Endodermal cell (in vitro differentiated cells): ENCODE measurements at regions not wholly inside any gene's neighbourhood (a gene's known extent, or its start where the extent isn't known, plus 50 kb on each side); places are given as distances from the start of the nearest gene placed in this dataset.

Experiments used
- DNase-seq: peaks from one replicate; pipeline ENCODE4 v3.0.0-alpha.2; 2017
- H3K27ac ChIP-seq: 2 replicates; pipeline ENCODE4 v1.5.1; 2013; ENCODE audit warnings: mild to moderate bottlenecking, low read depth, low read length, moderate library complexity
- H3K27me3 ChIP-seq: 2 replicates; pipeline ENCODE4 v1.6.1; 2013; ENCODE audit warnings: mild to moderate bottlenecking, low read length, moderate library complexity; ENCODE audit not compliant: insufficient read depth, control insufficient read depth, poor library complexity, severe bottlenecking
- H3K36me3 ChIP-seq: 2 replicates; pipeline ENCODE4 v1.7.0; 2013; ENCODE audit warnings: mild to moderate bottlenecking, low read length, moderate library complexity; ENCODE audit not compliant: control insufficient read depth, insufficient read depth
- H3K4me1 ChIP-seq: one replicate; pipeline ENCODE4 v1.7.0; 2013; ENCODE audit warnings: low read length; ENCODE audit not compliant: control insufficient read depth, insufficient read depth
- H3K4me3 ChIP-seq: 2 replicates; pipeline ENCODE4 v1.5.1; 2013; ENCODE audit warnings: mild to moderate bottlenecking, low read length, moderate library complexity
- H3K9ac ChIP-seq: 2 replicates; pipeline ENCODE4 v1.6.1; 2013; ENCODE audit warnings: mild to moderate bottlenecking, low read length, moderate library complexity; ENCODE audit not compliant: poor library complexity, severe bottlenecking; ENCODE audit errors: extremely low read depth
- H3K9me3 ChIP-seq: 2 replicates; pipeline ENCODE4 v1.6.1; 2013; ENCODE audit warnings: mild to moderate bottlenecking, low read length, moderate library complexity; ENCODE audit not compliant: control insufficient read depth
- H3K27ac Mint-ChIP-seq: 2 replicates; pipeline ENCODE4 v1.8.0; 2020; ENCODE audit warnings: mixed read lengths
- H3K27me3 Mint-ChIP-seq: 2 replicates; pipeline ENCODE4 v1.8.0; 2021; ENCODE audit warnings: mild to moderate bottlenecking, mixed read lengths; ENCODE audit not compliant: insufficient read depth
- H3K36me3 Mint-ChIP-seq: 2 replicates; pipeline ENCODE4 v1.8.0; 2020; ENCODE audit warnings: low read depth, mixed read lengths
- H3K4me1 Mint-ChIP-seq: 2 replicates; pipeline ENCODE4 v1.8.0; 2020; ENCODE audit warnings: mixed read lengths
- H3K4me3 Mint-ChIP-seq: 2 replicates; pipeline ENCODE4 v1.8.0; 2020; ENCODE audit warnings: mild to moderate bottlenecking, moderate library complexity, mixed read lengths
- H3K9me3 Mint-ChIP-seq: 2 replicates; pipeline ENCODE4 v1.8.0; 2020; ENCODE audit warnings: mild to moderate bottlenecking, mixed read lengths
- WGBS, 2 experiments: methylation state at CpG; one replicate each; pipeline versions ENCODE4 v1.1.5 to v1.1.7; 2013; ENCODE audit warnings: missing lambda C conversion rate in 2 of 2, mixed read lengths in 1 of 2; ENCODE audit not compliant: insufficient coverage in 1 of 2, insufficient read length in 1 of 2; 5-methylcytosine and 5-hydroxymethylcytosine counted together
- TF ChIP-seq, protein P1 (sequence below): fragments of 200-600 bp; sonication (generic); conservative IDR thresholded peaks from 2 replicates; pipeline ENCODE4 v1.5.0; 2021; ENCODE audit warnings: antibody characterized with exemption, mild to moderate bottlenecking

DNA sequence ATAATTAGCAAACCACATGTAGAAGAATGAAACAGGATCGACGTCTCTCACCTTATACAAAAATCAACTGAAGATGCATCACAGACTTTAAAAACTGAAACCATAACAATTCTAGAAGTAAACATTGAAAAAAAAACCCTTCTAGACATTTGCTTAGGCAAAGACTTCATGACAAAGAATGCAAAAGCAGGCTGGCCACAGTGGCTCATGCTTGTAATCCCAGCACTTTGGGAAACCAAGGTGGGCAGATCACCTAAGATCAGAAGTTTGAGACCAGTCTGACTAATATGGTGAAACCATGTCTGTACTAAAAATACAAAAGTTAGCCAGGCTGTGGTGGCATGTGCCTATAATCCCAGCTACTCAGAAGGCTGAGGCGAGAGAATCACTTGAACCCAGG, 1351.7 kb downstream of the MRPL39 start:
- no peaks in the 10 kb centered on the region for H3K27me3 ChIP-seq
- Mint-ChIP-seq H3K27me3 (no peaks in the 10 kb centered on the region), H3K9me3 (peaks cover 36% of the 10 kb centered on the region), H3K27ac (no peak overlapping the region), H3K4me1 (no peaks in the 10 kb centered on the region), H3K36me3 (no peaks in the 10 kb centered on the region), H3K4me3 (no peak overlapping the region)
- WGBS, 2 experiments, result 83 to 88% methylated on average over 1 to 3 of the region's 3 CpGs
- DNase-seq, result no peak
- no peak overlapping the region for H3K4me3 ChIP-seq
- TF ChIP-seq, protein P1, sequence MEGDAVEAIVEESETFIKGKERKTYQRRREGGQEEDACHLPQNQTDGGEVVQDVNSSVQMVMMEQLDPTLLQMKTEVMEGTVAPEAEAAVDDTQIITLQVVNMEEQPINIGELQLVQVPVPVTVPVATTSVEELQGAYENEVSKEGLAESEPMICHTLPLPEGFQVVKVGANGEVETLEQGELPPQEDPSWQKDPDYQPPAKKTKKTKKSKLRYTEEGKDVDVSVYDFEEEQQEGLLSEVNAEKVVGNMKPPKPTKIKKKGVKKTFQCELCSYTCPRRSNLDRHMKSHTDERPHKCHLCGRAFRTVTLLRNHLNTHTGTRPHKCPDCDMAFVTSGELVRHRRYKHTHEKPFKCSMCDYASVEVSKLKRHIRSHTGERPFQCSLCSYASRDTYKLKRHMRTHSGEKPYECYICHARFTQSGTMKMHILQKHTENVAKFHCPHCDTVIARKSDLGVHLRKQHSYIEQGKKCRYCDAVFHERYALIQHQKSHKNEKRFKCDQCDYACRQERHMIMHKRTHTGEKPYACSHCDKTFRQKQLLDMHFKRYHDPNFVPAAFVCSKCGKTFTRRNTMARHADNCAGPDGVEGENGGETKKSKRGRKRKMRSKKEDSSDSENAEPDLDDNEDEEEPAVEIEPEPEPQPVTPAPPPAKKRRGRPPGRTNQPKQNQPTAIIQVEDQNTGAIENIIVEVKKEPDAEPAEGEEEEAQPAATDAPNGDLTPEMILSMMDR, result no peak
- peaks cover 8% of the 10 kb centered on the region for H3K9me3 ChIP-seq
- H3K4me1 ChIP-seq, result no peaks in the 10 kb centered on the region
- H3K36me3 ChIP-seq, result no peaks in the 10 kb centered on the region
- no peak overlapping the region for H3K9ac ChIP-seq
- no peak overlapping the region for H3K27ac ChIP-seq

GRCh38 chr21:24225431-24225830, 1381.8 kb downstream of the MRPL39 start:
- peaks cover 8% of the 10 kb centered on the region for H3K9me3 ChIP-seq
- no peaks in the 10 kb centered on the region for H3K27me3 ChIP-seq
- Mint-ChIP-seq H3K27me3 (no peaks in the 10 kb centered on the region), H3K4me1 (no peaks in the 10 kb centered on the region), H3K4me3 (no peak overlapping the region), H3K27ac (no peak overlapping the region), H3K9me3 (peaks cover 44% of the 10 kb centered on the region), H3K36me3 (no peaks in the 10 kb centered on the region)
- no peak overlapping the region for H3K27ac ChIP-seq
- no peak overlapping the region for H3K4me3 ChIP-seq
- no peak for DNase-seq
- no CpG with 5 or more reads among the region's 1 CpG for WGBS, 2 experiments
- no peaks in the 10 kb centered on the region for H3K4me1 ChIP-seq
- no peak overlapping the region for H3K9ac ChIP-seq
- H3K36me3 ChIP-seq, result no peaks in the 10 kb centered on the region
- TF ChIP-seq, protein P1, result no peak

- WGBS, 2 experiments, result 80 to 88% methylated on average over 1 to 4 of the region's 4 CpGs
- Histone ChIP-seq H3K4me1 (no peaks in the 10 kb centered on the region), H3K36me3 (no peaks in the 10 kb centered on the region), H3K27ac (no peak overlapping the region), H3K9me3 (peaks cover 8% of the 10 kb centered on the region), H3K27me3 (no peaks in the 10 kb centered on the region), H3K9ac (no peak overlapping the region), H3K4me3 (no peak overlapping the region)
- peaks cover 39% of the 10 kb centered on the region for H3K9me3 Mint-ChIP-seq
- H3K27ac Mint-ChIP-seq, result no peak overlapping the region
- H3K4me1 Mint-ChIP-seq, result no peaks in the 10 kb centered on the region
- no peak overlapping the region for H3K4me3 Mint-ChIP-seq
- H3K36me3 Mint-ChIP-seq, result no peaks in the 10 kb centered on the region
- no peak for DNase-seq
- no peaks in the 10 kb centered on the region for H3K27me3 Mint-ChIP-seq
- TF ChIP-seq, protein P1, result no peak
Measured at GRCh38 chr21:24224422-24224821, 1382.9 kb downstream of the MRPL39 start.
